Liver (tissue), 3 donors: ENCODE measurements at regions not wholly inside any gene's neighbourhood (a gene's known extent, or its start where the extent isn't known, plus 50 kb on each side); places are given as distances from the start of the nearest gene placed in this dataset.
"Not testable (repeated sequence)": the region's sequence is repeated elsewhere in the genome, so short reads cannot be mapped to it uniquely, and the experiment has no call there.

ENCODE experiments used
- YY1 ChIP-seq: IDR thresholded peaks from 2 replicates; pipeline ENCODE4 v1.6.1; 2016; ENCODE audit warnings: antibody characterized with exemption, mild to moderate bottlenecking
- TF ChIP-seq, protein P1 (sequence below): fragments of 150-350 bp; IDR thresholded peaks from 2 replicates; pipeline ENCODE4 v1.5.1; 2017; ENCODE audit warnings: improper control_type of control experiment, low read depth, low read length; ENCODE audit not compliant: missing input control
- TF ChIP-seq, protein P2 (sequence below): IDR thresholded peaks from 2 replicates; pipeline ENCODE4 v1.6.1; 2016; ENCODE audit warnings: antibody characterized with exemption, mild to moderate bottlenecking
- TF ChIP-seq, protein P3 (sequence below): IDR thresholded peaks from 2 replicates; pipeline ENCODE4 v1.6.1; 2016; ENCODE audit warnings: antibody characterized with exemption
- TF ChIP-seq, protein P4 (sequence below): IDR thresholded peaks from 2 replicates; pipeline ENCODE4 v1.6.1; 2016; ENCODE audit warnings: antibody characterized with exemption
- donor health status: healthy.
- donor health status: healthy.

DNA sequence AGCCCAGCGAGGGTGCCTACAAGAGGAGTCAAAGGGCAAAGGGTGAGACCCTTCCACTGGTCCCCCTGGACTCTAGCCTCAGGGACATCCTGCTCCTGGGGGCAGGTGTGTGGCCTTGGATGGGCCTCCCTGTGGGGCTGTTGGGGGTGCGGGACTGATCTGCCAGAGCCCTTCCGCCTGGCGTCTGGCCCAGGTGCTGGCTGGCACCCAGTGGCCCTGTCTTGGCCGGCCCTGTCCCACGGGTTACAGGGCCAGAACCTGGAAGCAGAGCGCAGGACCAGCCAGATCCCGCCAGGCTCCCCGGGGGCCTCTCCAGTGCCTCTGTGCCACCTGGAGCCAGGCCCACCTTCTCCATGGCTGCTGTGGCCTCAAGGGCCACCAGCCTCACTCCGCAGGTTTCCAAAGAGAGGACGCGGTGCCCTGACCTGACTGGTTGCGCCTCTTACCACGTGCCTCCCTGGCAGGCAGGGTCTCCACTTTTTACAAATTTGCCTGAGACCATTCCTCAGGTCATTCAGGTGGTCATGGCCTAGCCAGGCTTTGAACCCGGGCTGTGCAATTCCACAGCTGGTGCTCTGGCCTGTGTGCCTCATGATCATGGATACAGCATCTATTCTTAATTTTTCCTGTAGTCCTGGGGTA lies 444.8 kb downstream of the SPATA31D1 start:
- TF ChIP-seq, protein P1, sequence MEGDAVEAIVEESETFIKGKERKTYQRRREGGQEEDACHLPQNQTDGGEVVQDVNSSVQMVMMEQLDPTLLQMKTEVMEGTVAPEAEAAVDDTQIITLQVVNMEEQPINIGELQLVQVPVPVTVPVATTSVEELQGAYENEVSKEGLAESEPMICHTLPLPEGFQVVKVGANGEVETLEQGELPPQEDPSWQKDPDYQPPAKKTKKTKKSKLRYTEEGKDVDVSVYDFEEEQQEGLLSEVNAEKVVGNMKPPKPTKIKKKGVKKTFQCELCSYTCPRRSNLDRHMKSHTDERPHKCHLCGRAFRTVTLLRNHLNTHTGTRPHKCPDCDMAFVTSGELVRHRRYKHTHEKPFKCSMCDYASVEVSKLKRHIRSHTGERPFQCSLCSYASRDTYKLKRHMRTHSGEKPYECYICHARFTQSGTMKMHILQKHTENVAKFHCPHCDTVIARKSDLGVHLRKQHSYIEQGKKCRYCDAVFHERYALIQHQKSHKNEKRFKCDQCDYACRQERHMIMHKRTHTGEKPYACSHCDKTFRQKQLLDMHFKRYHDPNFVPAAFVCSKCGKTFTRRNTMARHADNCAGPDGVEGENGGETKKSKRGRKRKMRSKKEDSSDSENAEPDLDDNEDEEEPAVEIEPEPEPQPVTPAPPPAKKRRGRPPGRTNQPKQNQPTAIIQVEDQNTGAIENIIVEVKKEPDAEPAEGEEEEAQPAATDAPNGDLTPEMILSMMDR, result not testable (repeated sequence)
- TF ChIP-seq, protein P2, sequence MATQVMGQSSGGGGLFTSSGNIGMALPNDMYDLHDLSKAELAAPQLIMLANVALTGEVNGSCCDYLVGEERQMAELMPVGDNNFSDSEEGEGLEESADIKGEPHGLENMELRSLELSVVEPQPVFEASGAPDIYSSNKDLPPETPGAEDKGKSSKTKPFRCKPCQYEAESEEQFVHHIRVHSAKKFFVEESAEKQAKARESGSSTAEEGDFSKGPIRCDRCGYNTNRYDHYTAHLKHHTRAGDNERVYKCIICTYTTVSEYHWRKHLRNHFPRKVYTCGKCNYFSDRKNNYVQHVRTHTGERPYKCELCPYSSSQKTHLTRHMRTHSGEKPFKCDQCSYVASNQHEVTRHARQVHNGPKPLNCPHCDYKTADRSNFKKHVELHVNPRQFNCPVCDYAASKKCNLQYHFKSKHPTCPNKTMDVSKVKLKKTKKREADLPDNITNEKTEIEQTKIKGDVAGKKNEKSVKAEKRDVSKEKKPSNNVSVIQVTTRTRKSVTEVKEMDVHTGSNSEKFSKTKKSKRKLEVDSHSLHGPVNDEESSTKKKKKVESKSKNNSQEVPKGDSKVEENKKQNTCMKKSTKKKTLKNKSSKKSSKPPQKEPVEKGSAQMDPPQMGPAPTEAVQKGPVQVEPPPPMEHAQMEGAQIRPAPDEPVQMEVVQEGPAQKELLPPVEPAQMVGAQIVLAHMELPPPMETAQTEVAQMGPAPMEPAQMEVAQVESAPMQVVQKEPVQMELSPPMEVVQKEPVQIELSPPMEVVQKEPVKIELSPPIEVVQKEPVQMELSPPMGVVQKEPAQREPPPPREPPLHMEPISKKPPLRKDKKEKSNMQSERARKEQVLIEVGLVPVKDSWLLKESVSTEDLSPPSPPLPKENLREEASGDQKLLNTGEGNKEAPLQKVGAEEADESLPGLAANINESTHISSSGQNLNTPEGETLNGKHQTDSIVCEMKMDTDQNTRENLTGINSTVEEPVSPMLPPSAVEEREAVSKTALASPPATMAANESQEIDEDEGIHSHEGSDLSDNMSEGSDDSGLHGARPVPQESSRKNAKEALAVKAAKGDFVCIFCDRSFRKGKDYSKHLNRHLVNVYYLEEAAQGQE, result not testable (repeated sequence)
- TF ChIP-seq, protein P3, sequence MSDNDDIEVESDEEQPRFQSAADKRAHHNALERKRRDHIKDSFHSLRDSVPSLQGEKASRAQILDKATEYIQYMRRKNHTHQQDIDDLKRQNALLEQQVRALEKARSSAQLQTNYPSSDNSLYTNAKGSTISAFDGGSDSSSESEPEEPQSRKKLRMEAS, result not testable (repeated sequence)
- TF ChIP-seq, protein P4, sequence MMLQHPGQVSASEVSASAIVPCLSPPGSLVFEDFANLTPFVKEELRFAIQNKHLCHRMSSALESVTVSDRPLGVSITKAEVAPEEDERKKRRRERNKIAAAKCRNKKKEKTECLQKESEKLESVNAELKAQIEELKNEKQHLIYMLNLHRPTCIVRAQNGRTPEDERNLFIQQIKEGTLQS, result not testable (repeated sequence)
- TF ChIP-seq YY1, result not testable (repeated sequence)
